ENCODE measurements at regions not wholly inside any gene's neighbourhood (a gene's known extent, or its start where the extent isn't known, plus 50 kb on each side); places are given as distances from the start of the nearest gene placed in this dataset.
"Not testable (repeated sequence)": the region's sequence is repeated elsewhere in the genome, so short reads cannot be mapped to it uniquely, and the experiment has no call there.

DNA sequence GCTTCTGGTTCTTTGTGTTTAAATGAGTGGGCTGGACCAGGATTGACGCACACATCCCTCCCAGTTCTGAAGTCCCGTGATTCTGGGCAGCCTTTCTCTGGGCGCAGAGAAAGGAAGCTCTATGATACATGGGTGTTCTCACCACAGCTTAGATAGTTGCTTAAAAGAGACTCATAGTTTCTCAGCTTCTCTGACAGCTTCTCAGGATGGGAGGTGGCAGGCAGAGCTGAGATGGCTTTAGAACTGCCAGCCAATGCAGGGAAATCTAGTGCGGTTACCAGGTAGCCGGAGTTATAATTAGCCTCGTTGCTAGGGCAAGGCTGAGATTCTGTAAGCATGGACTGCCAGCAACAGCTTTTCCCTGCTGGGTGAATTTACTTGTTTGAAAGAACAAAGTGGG lies 111.8 kb upstream of the SEC22B start:
- not testable (repeated sequence) for H3K27me3 ChIP-seq (ENCODE audit: control insufficient read depth, insufficient read depth, low read length, poor library complexity, severe bottlenecking); H3K27ac Mint-ChIP-seq; H3K4me3 Mint-ChIP-seq; H3K36me3 ChIP-seq (ENCODE audit: control insufficient read depth, insufficient read depth, low read length); H3K9ac ChIP-seq (ENCODE audit: extremely low read depth, low read length, poor library complexity, severe bottlenecking); H3K27ac ChIP-seq (ENCODE audit: low read depth, low read length); H3K4me1 Mint-ChIP-seq; H3K36me3 Mint-ChIP-seq (ENCODE audit: low read depth); H3K4me1 ChIP-seq (ENCODE audit: control insufficient read depth, insufficient read depth, low read length); H3K9me3 ChIP-seq (ENCODE audit: control insufficient read depth, low read length); H3K9me3 Mint-ChIP-seq; H3K27me3 Mint-ChIP-seq (ENCODE audit: insufficient read depth); H3K4me3 ChIP-seq (ENCODE audit: low read length); DNase-seq
- no CpG with 5 or more reads among the region's 6 CpGs for WGBS, 2 experiments (ENCODE audit: insufficient coverage in 1 of 2, insufficient read length in 1 of 2)

DNA sequence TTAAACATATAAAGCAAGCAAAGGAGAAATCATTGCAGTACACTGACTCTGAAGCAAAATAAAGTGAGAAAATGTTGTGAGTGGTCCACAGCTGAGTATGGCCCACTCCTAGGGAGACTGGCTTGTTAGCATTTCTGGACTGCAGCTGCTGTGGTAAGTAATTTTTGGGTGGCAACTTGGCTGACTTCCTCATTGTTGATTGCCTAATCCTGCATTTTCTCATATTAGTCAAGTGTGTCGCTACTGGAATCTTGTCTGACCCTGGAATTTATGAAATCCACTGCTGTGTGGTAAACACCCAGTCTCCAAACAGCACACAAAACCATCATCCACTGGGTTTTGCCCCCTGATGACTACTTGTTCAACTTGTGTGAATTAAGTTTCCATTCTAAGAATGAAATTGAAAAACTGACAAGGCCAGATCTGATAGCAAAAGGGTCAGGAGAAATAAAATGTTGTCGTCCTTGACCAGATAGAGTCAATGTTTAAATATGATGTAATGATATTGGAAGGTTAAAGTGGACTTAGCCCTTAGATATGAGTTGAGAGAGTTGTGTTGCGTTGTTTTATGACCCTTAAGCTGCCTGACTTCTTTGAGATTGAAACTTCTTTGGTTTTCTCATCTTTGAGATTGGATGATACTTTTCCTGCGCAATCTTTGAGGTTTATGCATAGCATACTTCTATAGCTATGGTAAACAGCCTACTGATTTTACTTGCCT lies 106.6 kb upstream of the SEC22B start:
- H3K27me3 Mint-ChIP-seq (ENCODE audit: insufficient read depth); H3K9me3 ChIP-seq (ENCODE audit: control insufficient read depth, low read length); H3K27ac ChIP-seq (ENCODE audit: low read depth, low read length); H3K4me1 Mint-ChIP-seq; H3K36me3 Mint-ChIP-seq (ENCODE audit: low read depth); DNase-seq; H3K9me3 Mint-ChIP-seq; H3K4me3 ChIP-seq (ENCODE audit: low read length); H3K27ac Mint-ChIP-seq; H3K36me3 ChIP-seq (ENCODE audit: control insufficient read depth, insufficient read depth, low read length); H3K9ac ChIP-seq (ENCODE audit: extremely low read depth, low read length, poor library complexity, severe bottlenecking); H3K27me3 ChIP-seq (ENCODE audit: control insufficient read depth, insufficient read depth, low read length, poor library complexity, severe bottlenecking); H3K4me3 Mint-ChIP-seq; H3K4me1 ChIP-seq (ENCODE audit: control insufficient read depth, insufficient read depth, low read length): not testable (repeated sequence)
- no CpG with 5 or more reads among the region's 4 CpGs for WGBS, 2 experiments (ENCODE audit: insufficient coverage in 1 of 2, insufficient read length in 1 of 2)

DNA sequence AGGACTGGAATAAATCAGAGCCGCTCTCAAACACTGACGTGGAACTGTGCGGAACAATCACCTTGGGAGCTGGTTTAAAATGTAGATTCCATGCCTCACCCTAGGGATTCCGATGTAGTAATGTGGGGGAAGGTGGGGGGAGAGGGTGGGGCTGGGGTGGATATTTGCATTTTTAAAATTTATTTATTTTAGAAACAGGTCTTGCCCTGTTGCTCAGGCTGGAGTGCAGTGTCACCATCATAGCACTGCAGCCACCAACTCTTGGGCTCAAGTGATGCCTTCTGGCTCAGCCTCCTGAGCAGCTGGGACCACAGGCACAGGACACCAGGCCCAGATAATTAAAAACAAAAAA lies 101.9 kb upstream of the SEC22B start:
- not testable (repeated sequence) for H3K4me1 ChIP-seq (ENCODE audit: control insufficient read depth, insufficient read depth, low read length)

DNA sequence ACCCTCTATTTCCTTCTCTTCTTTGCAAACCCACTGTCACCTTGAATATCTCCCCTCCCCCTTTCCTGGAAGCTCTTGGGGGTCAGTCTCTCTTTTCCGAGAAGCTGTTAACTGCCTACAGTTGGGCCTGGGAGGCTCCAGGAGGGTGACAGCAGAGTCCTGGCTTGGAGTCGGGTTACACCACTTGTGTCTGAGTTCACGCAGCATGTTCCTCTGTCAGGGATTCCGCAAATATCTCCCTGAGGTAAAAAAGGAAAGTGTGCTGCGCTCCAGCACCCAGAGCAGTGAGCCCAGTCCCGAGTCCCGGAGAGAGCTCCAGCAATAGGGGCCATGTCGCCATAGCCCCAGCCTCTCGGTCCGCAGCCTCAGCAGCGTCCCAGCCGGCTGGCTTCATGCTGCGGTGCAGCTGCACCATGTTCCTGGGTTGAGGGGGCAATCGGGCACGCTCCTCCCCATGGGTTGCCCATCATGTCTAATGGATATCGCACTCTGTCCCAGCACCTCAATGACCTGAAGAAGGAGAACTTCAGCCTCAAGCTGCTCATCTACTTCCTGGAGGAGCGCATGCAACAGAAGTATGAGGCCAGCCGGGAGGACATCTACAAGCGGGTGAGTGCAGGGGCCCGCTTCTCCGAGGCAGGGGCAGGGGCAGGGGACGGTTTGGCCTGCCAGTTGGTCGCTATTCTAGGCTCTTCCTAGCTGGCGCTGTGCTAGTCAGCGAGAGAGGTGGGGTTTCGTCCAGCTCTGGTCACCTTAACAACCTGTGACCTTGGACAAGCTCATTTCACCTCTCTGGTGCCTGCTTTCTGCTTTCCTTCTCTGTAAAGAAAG lies 101.3 kb upstream of the SEC22B start:
- not testable (repeated sequence) for H3K27ac Mint-ChIP-seq; H3K4me1 Mint-ChIP-seq; H3K36me3 Mint-ChIP-seq (ENCODE audit: low read depth); H3K36me3 ChIP-seq (ENCODE audit: control insufficient read depth, insufficient read depth, low read length); H3K4me3 Mint-ChIP-seq; H3K4me3 ChIP-seq (ENCODE audit: low read length); H3K27ac ChIP-seq (ENCODE audit: low read depth, low read length); H3K9ac ChIP-seq (ENCODE audit: extremely low read depth, low read length, poor library complexity, severe bottlenecking); H3K9me3 ChIP-seq (ENCODE audit: control insufficient read depth, low read length); H3K9me3 Mint-ChIP-seq; H3K27me3 Mint-ChIP-seq (ENCODE audit: insufficient read depth); H3K4me1 ChIP-seq (ENCODE audit: control insufficient read depth, insufficient read depth, low read length); H3K27me3 ChIP-seq (ENCODE audit: control insufficient read depth, insufficient read depth, low read length, poor library complexity, severe bottlenecking); DNase-seq
- whole genome bisulfite sequencing, 2 experiments (ENCODE audit: insufficient coverage in 1 of 2, insufficient read length in 1 of 2): no CpG with 5 or more reads among the region's 26 CpGs

More for the DNA sequence above, 101.9 kb upstream of the SEC22B start:
- DNase-seq; H3K4me1 Mint-ChIP-seq; H3K27me3 ChIP-seq (ENCODE audit: control insufficient read depth, insufficient read depth, low read length, poor library complexity, severe bottlenecking); H3K4me3 Mint-ChIP-seq; H3K9me3 ChIP-seq (ENCODE audit: control insufficient read depth, low read length); H3K36me3 Mint-ChIP-seq (ENCODE audit: low read depth); H3K27me3 Mint-ChIP-seq (ENCODE audit: insufficient read depth); H3K9me3 Mint-ChIP-seq; H3K36me3 ChIP-seq (ENCODE audit: control insufficient read depth, insufficient read depth, low read length); H3K27ac ChIP-seq (ENCODE audit: low read depth, low read length); H3K9ac ChIP-seq (ENCODE audit: extremely low read depth, low read length, poor library complexity, severe bottlenecking); H3K4me3 ChIP-seq (ENCODE audit: low read length); H3K27ac Mint-ChIP-seq: not testable (repeated sequence)
- no CpG with 5 or more reads among the region's 4 CpGs for WGBS, 2 experiments (ENCODE audit: insufficient coverage in 1 of 2, insufficient read length in 1 of 2)

DNA sequence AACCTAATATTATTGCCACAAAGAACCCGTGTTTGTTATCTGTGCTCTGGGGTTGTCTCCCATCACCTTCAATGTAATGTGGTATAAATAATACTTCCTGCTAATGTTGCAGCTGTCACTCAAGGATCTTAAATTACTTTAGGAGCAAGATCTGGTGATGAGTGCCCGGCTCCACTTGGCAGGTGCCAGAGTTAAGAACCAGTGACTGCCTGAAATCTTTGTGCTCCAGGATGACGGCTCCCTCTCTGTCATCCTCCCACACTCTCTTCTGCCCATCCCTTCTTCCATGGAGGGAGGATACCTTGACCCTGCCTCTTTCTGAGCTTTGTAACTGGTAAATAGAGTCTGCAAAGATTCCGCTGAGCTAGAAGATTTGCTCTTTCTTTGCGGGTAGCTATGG lies 100.4 kb upstream of the SEC22B start:
- not testable (repeated sequence) for H3K27ac ChIP-seq (ENCODE audit: low read depth, low read length); H3K9ac ChIP-seq (ENCODE audit: extremely low read depth, low read length, poor library complexity, severe bottlenecking); H3K36me3 Mint-ChIP-seq (ENCODE audit: low read depth); DNase-seq; H3K4me3 Mint-ChIP-seq; H3K36me3 ChIP-seq (ENCODE audit: control insufficient read depth, insufficient read depth, low read length); H3K27me3 Mint-ChIP-seq (ENCODE audit: insufficient read depth); H3K9me3 ChIP-seq (ENCODE audit: control insufficient read depth, low read length); H3K9me3 Mint-ChIP-seq; H3K4me1 ChIP-seq (ENCODE audit: control insufficient read depth, insufficient read depth, low read length); H3K4me3 ChIP-seq (ENCODE audit: low read length); H3K27ac Mint-ChIP-seq; H3K4me1 Mint-ChIP-seq; H3K27me3 ChIP-seq (ENCODE audit: control insufficient read depth, insufficient read depth, low read length, poor library complexity, severe bottlenecking)
- no CpG with 5 or more reads among the region's 5 CpGs for WGBS, 2 experiments (ENCODE audit: insufficient coverage in 1 of 2, insufficient read length in 1 of 2)

DNA sequence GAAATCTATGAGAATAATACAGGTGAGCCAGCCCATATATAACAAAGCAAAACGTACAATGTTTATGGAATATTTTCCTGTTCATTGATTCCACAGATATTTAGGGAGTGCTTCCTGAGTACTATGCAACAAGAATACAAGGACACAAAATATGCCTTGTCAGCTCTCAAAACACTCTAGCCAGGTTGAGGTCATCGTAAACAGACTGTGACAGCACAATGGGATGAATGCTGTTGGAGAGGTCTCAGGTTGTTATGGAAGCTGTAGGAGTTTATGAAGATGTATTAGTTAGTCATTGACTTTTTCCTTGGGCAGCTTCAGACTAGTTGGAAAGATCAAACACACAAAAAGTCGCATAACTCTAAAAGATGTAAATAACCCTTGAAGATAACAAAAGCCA lies 98.1 kb upstream of the SEC22B start:
- H3K4me1 ChIP-seq (ENCODE audit: control insufficient read depth, insufficient read depth, low read length); DNase-seq; H3K4me1 Mint-ChIP-seq; H3K9me3 Mint-ChIP-seq; H3K9ac ChIP-seq (ENCODE audit: extremely low read depth, low read length, poor library complexity, severe bottlenecking); H3K27me3 Mint-ChIP-seq (ENCODE audit: insufficient read depth); H3K36me3 ChIP-seq (ENCODE audit: control insufficient read depth, insufficient read depth, low read length); H3K9me3 ChIP-seq (ENCODE audit: control insufficient read depth, low read length); H3K36me3 Mint-ChIP-seq (ENCODE audit: low read depth); H3K27ac Mint-ChIP-seq; H3K4me3 Mint-ChIP-seq; H3K27me3 ChIP-seq (ENCODE audit: control insufficient read depth, insufficient read depth, low read length, poor library complexity, severe bottlenecking); H3K4me3 ChIP-seq (ENCODE audit: low read length); H3K27ac ChIP-seq (ENCODE audit: low read depth, low read length): not testable (repeated sequence)
- WGBS, 2 experiments (ENCODE audit: insufficient coverage in 1 of 2, insufficient read length in 1 of 2): no CpG with 5 or more reads among the region's 3 CpGs

DNA sequence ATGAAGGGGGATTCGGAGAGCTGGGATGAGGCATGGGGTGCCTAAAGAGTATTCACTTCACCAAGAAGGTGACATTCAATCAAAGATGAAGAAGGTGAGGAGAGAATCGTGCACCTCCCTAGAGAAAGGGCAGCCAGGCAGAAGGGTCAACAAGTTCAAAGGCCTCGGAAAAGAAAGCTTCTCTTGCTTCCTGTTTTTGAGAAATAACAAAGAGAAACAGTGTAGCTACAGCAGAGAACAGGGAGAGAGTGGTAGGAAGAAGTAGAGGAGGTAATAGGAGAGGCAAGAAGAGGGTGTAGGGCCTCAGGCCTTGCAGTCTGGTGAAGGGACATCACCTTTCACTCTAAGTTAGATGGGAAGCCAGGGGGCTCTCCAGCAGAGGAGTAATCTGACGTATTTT lies 97.0 kb upstream of the SEC22B start:
- not testable (repeated sequence) for H3K27ac Mint-ChIP-seq; H3K27me3 Mint-ChIP-seq (ENCODE audit: insufficient read depth); H3K4me3 Mint-ChIP-seq; H3K4me1 ChIP-seq (ENCODE audit: control insufficient read depth, insufficient read depth, low read length); H3K9me3 Mint-ChIP-seq; H3K4me1 Mint-ChIP-seq; H3K9ac ChIP-seq (ENCODE audit: extremely low read depth, low read length, poor library complexity, severe bottlenecking); H3K9me3 ChIP-seq (ENCODE audit: control insufficient read depth, low read length); H3K27me3 ChIP-seq (ENCODE audit: control insufficient read depth, insufficient read depth, low read length, poor library complexity, severe bottlenecking); H3K36me3 Mint-ChIP-seq (ENCODE audit: low read depth); DNase-seq; H3K36me3 ChIP-seq (ENCODE audit: control insufficient read depth, insufficient read depth, low read length); H3K27ac ChIP-seq (ENCODE audit: low read depth, low read length); H3K4me3 ChIP-seq (ENCODE audit: low read length)
- WGBS, 2 experiments (ENCODE audit: insufficient coverage in 1 of 2, insufficient read length in 1 of 2): 65 to 79% methylated on average over 2 of the region's 4 CpGs

Data from endodermal cell (in vitro differentiated cells).